Neural cell (in vitro differentiated cells): ENCODE measurements at regions not wholly inside any gene's neighbourhood (a gene's known extent, or its start where the extent isn't known, plus 50 kb on each side); places are given as distances from the start of the nearest gene placed in this dataset.

Experiments used
- H2AFZ ChIP-seq: fragments of 200-600, 300-800 bp; sonication (generic), shearing (Covaris generic); 2 replicates; pipeline ENCODE4 v1.6.0; 2014; ENCODE audit warnings: low read depth, mild to moderate bottlenecking, antibody characterized with exemption, low read length, moderate library complexity
- H3F3A ChIP-seq: fragments of 200-600 bp; shearing (Covaris generic); 2 replicates; pipeline ENCODE4 v1.6.1; 2016; ENCODE audit warnings: mild to moderate bottlenecking, moderate library complexity, mixed read lengths, antibody characterized with exemption, low read length; ENCODE audit not compliant: insufficient read depth, poor library complexity, severe bottlenecking
- H3K27ac ChIP-seq: fragments of 200-600, 300-800 bp; sonication (generic), shearing (Covaris generic); 2 replicates; pipeline ENCODE4 v1.5.1; 2014; ENCODE audit warnings: mild to moderate bottlenecking, low read length, moderate library complexity
- H3K27me3 ChIP-seq: fragments of 300-800, 200-600 bp; sonication (generic), shearing (Covaris generic); 2 replicates; pipeline ENCODE4 v1.6.0; 2014; ENCODE audit warnings: mild to moderate bottlenecking, low read depth, low read length, moderate library complexity; ENCODE audit not compliant: insufficient read depth
- H3K36me3 ChIP-seq: fragments of 300-800, 200-600 bp; sonication (generic), shearing (Covaris generic); 2 replicates; pipeline ENCODE4 v1.5.1; 2014; ENCODE audit warnings: mild to moderate bottlenecking, antibody characterized with exemption, low read length, moderate library complexity; ENCODE audit not compliant: insufficient read depth
- H3K4me2 ChIP-seq: fragments of 300-800, 200-600 bp; sonication (generic), shearing (Covaris generic); 2 replicates; pipeline ENCODE4 v1.6.0; 2014; ENCODE audit warnings: mild to moderate bottlenecking, low read length
- H3K4me3 ChIP-seq: fragments of 300-800, 200-600 bp; sonication (generic), shearing (Covaris generic); 2 replicates; pipeline ENCODE4 v1.5.1; 2014; ENCODE audit warnings: mild to moderate bottlenecking, low read length, moderate library complexity
- H3K79me2 ChIP-seq: fragments of 200-600 bp; shearing (Covaris generic); replicated peaks from 2 replicates; pipeline ENCODE4 v1.6.0; 2014; ENCODE audit warnings: mild to moderate bottlenecking, low read length, moderate library complexity; ENCODE audit not compliant: insufficient read depth
- H3K9ac ChIP-seq: fragments of 300-800, 200-600 bp; sonication (generic), shearing (Covaris generic); 2 replicates; pipeline ENCODE4 v1.6.1; 2016; ENCODE audit warnings: mild to moderate bottlenecking, low read length, mixed read lengths
- H3K9me2 ChIP-seq: fragments of 200-600 bp; shearing (Covaris generic); 2 replicates; pipeline ENCODE4 v1.6.1; 2016; ENCODE audit warnings: mild to moderate bottlenecking, low read length, mixed read lengths; ENCODE audit not compliant: insufficient read depth
- H3K9me3 ChIP-seq: fragments of 200-600, 300-800 bp; sonication (generic), shearing (Covaris generic); 2 replicates; pipeline ENCODE4 v1.6.1; 2016; ENCODE audit warnings: mild to moderate bottlenecking, mixed run types, low read length, moderate library complexity, mixed read lengths
- H4K20me1 ChIP-seq: fragments of 200-600 bp; shearing (Covaris generic); 2 replicates; pipeline ENCODE4 v1.6.1; 2016; ENCODE audit warnings: mild to moderate bottlenecking, mixed run types; ENCODE audit not compliant: insufficient read depth
- CTCF ChIP-seq: fragments of 450-650 bp; IDR thresholded peaks from 2 replicates; pipeline ENCODE4 v1.5.1; 2014; ENCODE audit warnings: antibody characterized with exemption, mild to moderate bottlenecking, moderate library complexity; ENCODE audit not compliant: poor library complexity, severe bottlenecking
- EP300 ChIP-seq: fragments of 450-650 bp; conservative IDR thresholded peaks from 2 replicates; pipeline ENCODE4 v1.6.1; 2014; ENCODE audit warnings: antibody characterized with exemption, mild to moderate bottlenecking, moderate library complexity; ENCODE audit not compliant: poor library complexity, severe bottlenecking
- EZH2 ChIP-seq: fragments of 200-600, 300-800 bp; shearing (Covaris generic), sonication (generic); IDR thresholded peaks from 2 replicates; pipeline ENCODE4 v1.6.1; 2014; ENCODE audit warnings: antibody characterized with exemption, low read length, borderline replicate concordance, mild to moderate bottlenecking; ENCODE audit not compliant: insufficient read depth, poor library complexity, severe bottlenecking
- MXI1 ChIP-seq: fragments of 450-650 bp; conservative IDR thresholded peaks from 2 replicates; pipeline ENCODE4 v1.6.1; 2014; ENCODE audit warnings: antibody characterized with exemption, mild to moderate bottlenecking; ENCODE audit not compliant: poor library complexity, severe bottlenecking
- POLR2AphosphoS5 ChIP-seq: IDR thresholded peaks from 2 replicates; pipeline ENCODE4 v1.6.1; 2012
- RAD21 ChIP-seq: fragments of 450-650 bp; conservative IDR thresholded peaks from 2 replicates; pipeline ENCODE4 v1.6.1; 2014; ENCODE audit warnings: antibody characterized with exemption, mild to moderate bottlenecking, moderate library complexity
- REST ChIP-seq: IDR thresholded peaks from 2 replicates; pipeline ENCODE4 v1.6.1; 2012; ENCODE audit warnings: borderline replicate concordance
- SMC3 ChIP-seq: fragments of 450-650 bp; conservative IDR thresholded peaks from 2 replicates; pipeline ENCODE4 v1.6.1; 2014; ENCODE audit warnings: antibody characterized with exemption, mild to moderate bottlenecking, moderate library complexity; ENCODE audit not compliant: poor library complexity
- TAF1 ChIP-seq: IDR thresholded peaks from 2 replicates; pipeline ENCODE4 v1.6.1; 2012; ENCODE audit warnings: low read depth

GRCh38 chr3:96354742-96355141, 459.7 kb upstream of the EPHA6 start:
- H3K36me3 ChIP-seq: no peaks in the 10 kb centered on the region
- H3K4me3 ChIP-seq: no peak overlapping the region
- H3K27me3 ChIP-seq: no peaks in the 10 kb centered on the region
- no peaks in the 10 kb centered on the region for H4K20me1 ChIP-seq
- H3K4me2 ChIP-seq: no peak overlapping the region
- H3K79me2 ChIP-seq: no peaks in the 10 kb centered on the region
- no peak overlapping the region for H3K27ac ChIP-seq
- TF ChIP-seq TAF1 (no peak), SMC3 (no peak), POLR2AphosphoS5 (no peak), REST (no peak), MXI1 (no peak), CTCF (no peak), RAD21 (no peak), EZH2 (no peak), EP300 (no peak)
- no peaks in the 10 kb centered on the region for H3K9me2 ChIP-seq
- H3K9ac ChIP-seq: no peak overlapping the region
- H3F3A ChIP-seq: no peaks in the 10 kb centered on the region
- H3K9me3 ChIP-seq: no peaks in the 10 kb centered on the region
- no peak overlapping the region for H2AFZ ChIP-seq

- H3F3A ChIP-seq: no peaks in the 10 kb centered on the region
- no peaks in the 10 kb centered on the region for H3K79me2 ChIP-seq
- H3K9me2 ChIP-seq: no peaks in the 10 kb centered on the region
- H3K9ac ChIP-seq: no peak overlapping the region
- no peaks in the 10 kb centered on the region for H4K20me1 ChIP-seq
- no peaks in the 10 kb centered on the region for H3K27me3 ChIP-seq
- no peaks in the 10 kb centered on the region for H3K9me3 ChIP-seq
- no peak overlapping the region for H3K4me2 ChIP-seq
- no peak overlapping the region for H3K4me3 ChIP-seq
- H3K36me3 ChIP-seq: no peaks in the 10 kb centered on the region
- H3K27ac ChIP-seq: no peak overlapping the region
- no peak for TF ChIP-seq CTCF
- TF ChIP-seq EZH2: no peak
- TF ChIP-seq EP300: no peak
- TF ChIP-seq REST: no peak
- TF ChIP-seq SMC3: no peak
- TF ChIP-seq RAD21: no peak
- H2AFZ ChIP-seq: no peak overlapping the region
These were observed 453.2 kb upstream of the EPHA6 start for GRCh38 chr3:96361241-96361640.
